Endothelial cell (in vitro differentiated cells): ENCODE measurements at regions not wholly inside any gene's neighbourhood (a gene's known extent, or its start where the extent isn't known, plus 50 kb on each side); places are given as distances from the start of the nearest gene placed in this dataset.

ENCODE experiments used
- DNase-seq: peaks from one replicate; pipeline ENCODE4 v3.0.0; 2021; ENCODE audit warnings: low spot score
- H3K27ac Mint-ChIP-seq: one replicate; pipeline ENCODE4 v1.8.0; 2021; ENCODE audit warnings: mixed read lengths, inconsistent platforms; ENCODE audit not compliant: unreplicated experiment
- H3K27me3 Mint-ChIP-seq: one replicate; pipeline ENCODE4 v1.8.0; 2021; ENCODE audit warnings: mild to moderate bottlenecking, moderate library complexity, mixed read lengths, inconsistent platforms; ENCODE audit not compliant: unreplicated experiment
- H3K36me3 Mint-ChIP-seq: one replicate; pipeline ENCODE4 v1.8.0; 2021; ENCODE audit warnings: mild to moderate bottlenecking, low read depth, mixed read lengths, inconsistent platforms; ENCODE audit not compliant: unreplicated experiment
- H3K4me1 Mint-ChIP-seq: one replicate; pipeline ENCODE4 v1.8.0; 2021; ENCODE audit warnings: mild to moderate bottlenecking, mixed read lengths, inconsistent platforms; ENCODE audit not compliant: unreplicated experiment
- H3K4me3 Mint-ChIP-seq: one replicate; pipeline ENCODE4 v1.8.0; 2021; ENCODE audit warnings: mild to moderate bottlenecking, mixed read lengths, inconsistent platforms; ENCODE audit not compliant: unreplicated experiment
- H3K9me3 Mint-ChIP-seq: one replicate; pipeline ENCODE4 v1.8.0; 2021; ENCODE audit warnings: mixed read lengths, inconsistent platforms; ENCODE audit not compliant: unreplicated experiment
- TF ChIP-seq, protein P1 (sequence below): fragments of 200-600 bp; sonication (generic); IDR thresholded peaks from one replicate; pipeline ENCODE4 v1.5.0; 2021; ENCODE audit warnings: antibody characterized with exemption; ENCODE audit not compliant: unreplicated experiment

DNA sequence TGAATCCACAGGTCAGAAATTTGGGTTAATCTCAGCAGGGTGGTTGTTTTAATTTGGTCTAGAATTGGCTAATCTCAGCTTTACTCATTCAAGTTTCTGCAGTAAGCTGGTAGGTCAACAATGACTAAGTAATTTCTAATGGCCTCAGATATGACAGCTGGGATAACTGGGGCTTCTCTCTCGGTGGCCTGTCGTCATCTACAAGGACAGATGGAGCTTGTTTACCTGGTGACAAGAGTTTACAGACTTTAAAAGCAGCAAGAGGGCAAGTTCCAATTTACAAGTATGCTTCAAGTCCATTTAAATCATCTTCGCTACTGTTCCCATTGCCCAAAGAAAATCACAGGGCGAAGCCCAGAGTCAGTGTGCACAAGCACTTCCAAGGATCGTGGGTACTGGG, 453.9 kb downstream of the PDHA2 start:
- Mint-ChIP-seq H3K27me3 (no peaks in the 10 kb centered on the region), H3K27ac (no peak overlapping the region), H3K4me3 (no peak overlapping the region), H3K36me3 (no peaks in the 10 kb centered on the region), H3K9me3 (no peaks in the 10 kb centered on the region), H3K4me1 (no peaks in the 10 kb centered on the region)
- DNase-seq, result no peak
- TF ChIP-seq, protein P1, sequence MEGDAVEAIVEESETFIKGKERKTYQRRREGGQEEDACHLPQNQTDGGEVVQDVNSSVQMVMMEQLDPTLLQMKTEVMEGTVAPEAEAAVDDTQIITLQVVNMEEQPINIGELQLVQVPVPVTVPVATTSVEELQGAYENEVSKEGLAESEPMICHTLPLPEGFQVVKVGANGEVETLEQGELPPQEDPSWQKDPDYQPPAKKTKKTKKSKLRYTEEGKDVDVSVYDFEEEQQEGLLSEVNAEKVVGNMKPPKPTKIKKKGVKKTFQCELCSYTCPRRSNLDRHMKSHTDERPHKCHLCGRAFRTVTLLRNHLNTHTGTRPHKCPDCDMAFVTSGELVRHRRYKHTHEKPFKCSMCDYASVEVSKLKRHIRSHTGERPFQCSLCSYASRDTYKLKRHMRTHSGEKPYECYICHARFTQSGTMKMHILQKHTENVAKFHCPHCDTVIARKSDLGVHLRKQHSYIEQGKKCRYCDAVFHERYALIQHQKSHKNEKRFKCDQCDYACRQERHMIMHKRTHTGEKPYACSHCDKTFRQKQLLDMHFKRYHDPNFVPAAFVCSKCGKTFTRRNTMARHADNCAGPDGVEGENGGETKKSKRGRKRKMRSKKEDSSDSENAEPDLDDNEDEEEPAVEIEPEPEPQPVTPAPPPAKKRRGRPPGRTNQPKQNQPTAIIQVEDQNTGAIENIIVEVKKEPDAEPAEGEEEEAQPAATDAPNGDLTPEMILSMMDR, result no peak

GRCh38 chr4:96295143-96295741, 455.3 kb downstream of the PDHA2 start:
- Mint-ChIP-seq H3K27me3 (no peaks in the 10 kb centered on the region), H3K4me1 (no peaks in the 10 kb centered on the region), H3K27ac (no peak overlapping the region), H3K9me3 (no peaks in the 10 kb centered on the region), H3K36me3 (no peaks in the 10 kb centered on the region), H3K4me3 (no peak overlapping the region)
- TF ChIP-seq, protein P1, result no peak
- no peak for DNase-seq

- Mint-ChIP-seq H3K27me3 (no peaks in the 10 kb centered on the region), H3K4me3 (no peak overlapping the region), H3K4me1 (no peaks in the 10 kb centered on the region), H3K27ac (no peak overlapping the region), H3K36me3 (no peaks in the 10 kb centered on the region), H3K9me3 (no peaks in the 10 kb centered on the region)
- DNase-seq, result no peak
- TF ChIP-seq, protein P1, result no peak
Observed at GRCh38 chr4:96301715-96302114, 461.8 kb downstream of the PDHA2 start.

DNA sequence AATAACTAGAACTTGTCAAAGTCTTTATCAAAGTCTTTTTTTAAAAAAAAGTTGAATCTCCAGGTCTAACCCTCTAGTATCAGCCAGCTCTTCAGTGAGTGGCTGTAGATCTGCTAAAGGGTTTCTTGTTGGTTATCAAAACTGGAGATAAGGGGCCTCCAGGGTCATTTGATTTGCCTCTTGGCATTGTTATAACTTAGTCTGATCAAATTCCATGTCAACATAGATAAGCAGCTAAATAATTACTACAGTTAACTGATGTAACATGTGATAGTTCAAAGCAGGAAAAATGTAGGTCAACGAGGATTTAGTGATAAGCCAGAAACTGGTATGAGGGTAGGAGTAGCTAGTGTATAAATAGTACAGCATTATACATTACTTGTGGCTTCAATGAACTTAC, 465.1 kb downstream of the PDHA2 start:
- no peak for DNase-seq
- H3K27ac Mint-ChIP-seq, result no peak overlapping the region
- peaks cover 4% of the 10 kb centered on the region for H3K36me3 Mint-ChIP-seq
- TF ChIP-seq, protein P1, result no peak
- H3K4me1 Mint-ChIP-seq, result no peaks in the 10 kb centered on the region
- no peaks in the 10 kb centered on the region for H3K27me3 Mint-ChIP-seq
- H3K4me3 Mint-ChIP-seq, result no peak overlapping the region
- peaks cover 18% of the 10 kb centered on the region for H3K9me3 Mint-ChIP-seq

- Mint-ChIP-seq H3K27me3 (no peaks in the 10 kb centered on the region), H3K36me3 (peaks cover 4% of the 10 kb centered on the region), H3K27ac (no peak overlapping the region), H3K4me1 (no peaks in the 10 kb centered on the region), H3K4me3 (no peak overlapping the region), H3K9me3 (peaks cover 18% of the 10 kb centered on the region)
- TF ChIP-seq, protein P1, result no peak
- no peak for DNase-seq
Observed at GRCh38 chr4:96312046-96312685, 472.3 kb downstream of the PDHA2 start.
